ENCODE measurements at regions not wholly inside any gene's neighbourhood (a gene's known extent, or its start where the extent isn't known, plus 50 kb on each side); places are given as distances from the start of the nearest gene placed in this dataset.
A peak's percentile ranks its signal among the peaks of the same experiment; 100 is the strongest.
"Not testable (repeated sequence)": the region's sequence is repeated elsewhere in the genome, so short reads cannot be mapped to it uniquely, and the experiment has no call there.

DNA sequence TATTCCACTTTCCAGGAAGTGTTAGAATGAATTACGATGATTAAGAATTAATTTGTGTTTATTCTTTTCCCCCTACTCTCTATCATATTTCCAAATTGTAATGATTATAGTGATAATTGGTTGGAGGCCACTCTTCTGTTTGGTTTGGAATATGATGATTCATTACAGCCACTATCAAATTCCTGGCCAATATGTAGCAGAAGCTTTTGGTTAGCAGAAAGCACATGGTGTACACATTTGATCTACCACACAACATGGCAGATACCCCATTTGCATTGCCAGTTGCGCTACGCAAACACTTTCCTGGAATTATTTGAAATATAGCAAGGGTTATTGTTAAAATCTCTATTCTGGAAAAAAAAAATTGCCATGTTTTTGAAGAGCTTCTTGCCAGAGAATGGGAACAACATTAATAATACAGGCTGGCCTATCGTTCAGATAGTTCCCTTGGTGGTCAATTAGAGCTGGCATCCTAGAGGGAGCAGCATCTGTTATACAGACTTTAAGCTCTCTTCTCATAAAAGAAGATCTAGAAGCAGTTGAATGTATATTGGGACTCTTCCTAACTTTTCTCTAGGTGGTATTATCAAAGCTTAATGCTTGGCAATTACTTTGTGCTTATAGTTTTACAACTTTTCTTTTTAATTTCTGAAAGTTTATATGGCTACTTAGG is 455.0 kb upstream of the ACTBL2 start:
- peak; percentile 22 for DNase-seq

GRCh38 chr5:57937025-57937424 is 454.4 kb upstream of the ACTBL2 start:
- peak; percentile 29 for DNase-seq

DNA sequence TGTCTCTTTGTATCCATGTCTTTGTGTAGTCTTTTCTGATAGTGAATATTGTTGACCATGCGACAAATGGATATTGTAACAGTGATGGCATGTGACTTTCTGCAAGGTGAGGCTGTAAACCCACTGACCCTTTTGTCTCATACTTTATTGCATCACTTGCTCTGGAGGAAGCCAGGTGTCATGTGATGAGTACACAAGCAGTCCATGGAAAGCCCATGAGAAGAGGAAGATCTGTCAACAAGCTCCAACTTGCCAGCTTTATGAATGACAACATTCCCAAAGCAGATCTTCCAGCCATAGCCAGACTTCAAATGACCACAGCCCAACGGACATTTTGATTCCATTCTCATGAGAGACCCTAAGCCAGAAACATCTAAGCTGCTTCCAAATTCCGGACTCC is 450.1 kb upstream of the ACTBL2 start:
- DNase-seq: no peak

- DNase-seq: no peak
Measured at GRCh38 chr5:57931807-57932206, 449.2 kb upstream of the ACTBL2 start.

- DNase-seq: no peak
Measured at GRCh38 chr5:57931352-57931751, 448.7 kb upstream of the ACTBL2 start.

DNA sequence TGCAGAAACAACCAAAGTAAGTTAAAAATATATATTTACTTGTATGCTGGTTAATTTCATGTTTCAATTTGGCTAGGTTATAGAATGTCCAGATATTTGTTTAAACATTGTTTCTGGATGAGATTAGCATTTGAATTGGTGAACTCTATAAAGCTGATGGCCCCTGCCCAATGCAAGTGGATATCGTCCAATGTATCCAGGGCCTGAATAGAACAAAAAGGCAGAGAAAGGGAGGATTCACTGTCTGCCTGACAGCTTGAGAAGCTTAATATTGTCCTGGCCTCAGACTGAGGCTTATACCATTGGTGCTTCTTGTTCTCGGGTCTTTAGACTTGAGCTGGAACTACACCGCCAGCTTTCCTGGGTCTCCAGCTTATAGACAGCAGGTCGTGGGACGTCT is 446.7 kb upstream of the ACTBL2 start:
- DNase-seq: no peak

- DNase-seq: not testable (repeated sequence)
Measured at GRCh38 chr5:57923094-57923493, 440.5 kb upstream of the ACTBL2 start.

GRCh38 chr5:57917004-57917403 is 434.4 kb upstream of the ACTBL2 start:
- DNase-seq: no peak

DNA sequence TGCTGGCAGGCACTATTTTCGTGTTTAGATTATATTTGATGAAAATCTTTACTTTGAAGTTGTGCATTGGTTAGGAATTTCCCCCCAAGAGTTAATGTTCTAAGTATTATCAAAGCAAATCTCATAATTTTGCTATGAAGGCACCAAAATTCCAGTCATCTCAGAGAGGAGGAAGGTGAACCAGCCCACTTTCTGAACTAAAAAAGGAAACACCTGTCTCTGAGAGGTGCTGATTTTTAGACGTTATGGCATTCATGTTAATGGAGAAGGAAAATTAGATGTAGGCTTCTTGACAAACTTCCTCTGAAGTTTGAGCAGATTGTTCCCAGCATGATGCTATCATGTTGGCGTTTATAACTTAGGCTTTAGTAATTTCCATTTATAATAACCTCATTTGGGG is 432.9 kb upstream of the ACTBL2 start:
- no peak for DNase-seq

- no peak for DNase-seq
Measured at GRCh38 chr5:57911438-57911837, 428.8 kb upstream of the ACTBL2 start.

DNA sequence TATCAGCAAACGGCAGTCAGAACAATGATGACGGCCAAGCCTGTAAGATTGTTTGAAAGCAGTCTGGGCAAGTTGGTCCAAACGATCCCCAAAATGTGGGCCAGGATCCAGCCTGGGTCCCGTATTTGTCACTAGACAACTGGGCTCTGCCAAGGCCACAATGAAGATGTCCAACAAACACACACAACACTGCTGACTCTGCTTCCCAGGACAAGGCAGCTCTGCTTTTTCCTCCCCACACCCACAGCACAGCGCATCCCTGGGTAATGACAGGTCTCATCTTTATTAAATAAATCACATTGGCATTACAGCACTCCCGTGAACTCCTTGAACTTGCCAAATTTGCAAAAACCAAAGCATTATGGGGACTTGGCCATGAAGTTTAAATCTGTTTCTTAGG is 424.1 kb upstream of the ACTBL2 start:
- DNase-seq: no peak

- DNase-seq: no peak
Measured at GRCh38 chr5:57903458-57903857, 420.8 kb upstream of the ACTBL2 start.

- peak; percentile 55 for DNase-seq
Measured at GRCh38 chr5:57902095-57902494, 419.5 kb upstream of the ACTBL2 start.

DNA sequence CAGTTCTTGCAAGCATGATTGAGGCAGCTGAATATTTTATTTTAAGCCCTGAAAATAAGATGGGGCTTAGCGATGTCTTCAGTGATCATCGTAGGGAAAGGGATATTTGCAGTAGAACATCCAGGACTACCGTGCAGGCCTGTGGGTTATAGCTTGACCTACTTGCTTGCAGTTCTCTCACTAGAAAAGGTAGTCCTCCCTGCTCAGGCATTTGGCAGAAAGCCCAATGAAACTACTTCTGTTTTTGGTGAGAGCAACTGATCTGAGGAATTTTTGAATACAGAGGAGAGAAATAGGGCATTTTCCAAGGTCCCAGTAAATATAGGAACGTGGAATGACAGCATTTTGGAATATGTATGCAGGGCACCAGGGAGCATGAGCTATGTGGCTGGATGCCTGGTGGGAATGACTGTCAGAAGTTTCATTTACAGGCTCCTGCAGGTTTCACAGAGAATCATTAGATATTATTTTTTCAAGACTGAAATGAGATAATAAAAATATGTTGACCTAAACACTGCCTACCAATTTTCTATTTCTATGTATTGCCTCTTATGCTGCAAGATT is 417.9 kb upstream of the ACTBL2 start:
- DNase-seq: peak; percentile 25

DNA sequence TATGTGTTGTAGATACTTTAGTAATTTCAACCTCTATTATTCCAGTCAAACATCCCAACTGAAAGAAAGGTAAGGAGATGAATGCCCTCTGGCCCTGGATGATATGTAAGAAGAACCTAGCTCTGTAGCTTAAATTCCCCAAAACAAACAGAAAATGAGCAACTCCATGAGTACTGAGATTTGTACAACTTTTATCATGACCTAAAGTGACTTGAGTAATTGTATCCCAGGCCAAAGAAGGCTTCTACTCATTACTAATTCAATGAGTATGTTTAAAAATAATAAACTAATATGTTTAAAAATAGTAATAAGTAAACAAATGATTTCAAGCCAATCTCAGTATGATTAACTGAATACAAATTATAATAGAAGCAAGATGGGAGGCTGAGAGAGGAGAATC is 414.0 kb upstream of the ACTBL2 start:
- no peak for DNase-seq

GRCh38 chr5:57895766-57896165 is 413.2 kb upstream of the ACTBL2 start:
- peak; percentile 78 for DNase-seq

DNA sequence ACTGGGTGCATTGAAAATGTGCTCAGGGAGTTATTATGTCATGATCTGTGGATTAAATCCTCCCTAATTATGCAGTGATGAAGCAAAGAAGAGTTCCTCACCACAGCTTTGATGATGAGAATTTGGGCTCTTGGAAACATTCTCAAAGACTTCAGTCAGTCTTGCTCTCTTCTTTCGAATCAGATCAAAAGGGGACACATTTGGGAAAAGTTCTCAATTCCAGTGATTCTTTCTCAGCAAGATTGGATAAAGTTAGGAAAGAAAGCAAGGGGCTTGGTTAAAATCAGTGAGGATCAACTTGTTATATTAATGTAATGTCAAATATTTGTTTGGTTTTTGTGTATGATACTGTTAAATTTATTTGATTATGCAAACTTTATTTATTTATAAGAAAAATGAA is 411.3 kb upstream of the ACTBL2 start:
- DNase-seq: no peak

GRCh38 chr5:57891443-57891842 is 408.8 kb upstream of the ACTBL2 start:
- DNase-seq: no peak

- DNase-seq: peak; percentile 81
Measured at GRCh38 chr5:57889558-57889957, 406.9 kb upstream of the ACTBL2 start.

DNA sequence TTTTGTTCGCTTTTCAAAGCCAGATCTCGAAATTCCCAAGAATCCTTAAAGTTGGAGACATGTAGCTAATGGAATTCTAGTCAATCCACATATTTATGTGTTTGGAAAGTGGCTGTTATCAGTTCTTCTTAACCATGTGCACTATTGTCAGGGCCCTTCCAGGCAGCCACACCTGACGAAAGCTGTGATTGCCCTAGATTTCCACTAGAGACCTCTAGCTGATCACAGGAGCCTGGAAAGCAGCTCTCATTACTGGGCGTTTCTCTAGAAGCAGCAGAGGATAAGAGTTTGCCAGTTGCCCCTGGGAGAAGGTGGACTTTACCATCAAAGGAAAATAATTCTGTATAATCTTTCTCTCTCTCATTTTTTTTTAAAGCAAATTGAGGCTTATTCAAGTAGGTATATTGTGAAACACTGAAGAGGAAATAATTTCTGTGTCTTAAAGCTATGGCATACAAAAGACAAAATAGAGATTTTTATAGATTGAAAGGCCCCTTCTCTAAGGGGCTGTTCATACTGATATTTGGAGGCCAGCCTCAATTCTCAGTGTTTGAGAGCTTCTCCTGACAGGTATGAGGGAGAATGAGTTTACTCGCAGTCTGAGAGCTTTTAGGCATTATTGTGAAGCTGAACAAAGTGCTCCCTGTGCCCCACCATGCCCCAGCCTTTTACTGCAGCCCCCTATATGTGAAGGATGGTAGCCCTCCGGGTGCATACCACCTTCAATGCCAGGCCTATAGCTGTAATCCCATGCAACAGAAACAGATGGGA is 405.4 kb upstream of the ACTBL2 start:
- peak; percentile 61 for DNase-seq

DNA sequence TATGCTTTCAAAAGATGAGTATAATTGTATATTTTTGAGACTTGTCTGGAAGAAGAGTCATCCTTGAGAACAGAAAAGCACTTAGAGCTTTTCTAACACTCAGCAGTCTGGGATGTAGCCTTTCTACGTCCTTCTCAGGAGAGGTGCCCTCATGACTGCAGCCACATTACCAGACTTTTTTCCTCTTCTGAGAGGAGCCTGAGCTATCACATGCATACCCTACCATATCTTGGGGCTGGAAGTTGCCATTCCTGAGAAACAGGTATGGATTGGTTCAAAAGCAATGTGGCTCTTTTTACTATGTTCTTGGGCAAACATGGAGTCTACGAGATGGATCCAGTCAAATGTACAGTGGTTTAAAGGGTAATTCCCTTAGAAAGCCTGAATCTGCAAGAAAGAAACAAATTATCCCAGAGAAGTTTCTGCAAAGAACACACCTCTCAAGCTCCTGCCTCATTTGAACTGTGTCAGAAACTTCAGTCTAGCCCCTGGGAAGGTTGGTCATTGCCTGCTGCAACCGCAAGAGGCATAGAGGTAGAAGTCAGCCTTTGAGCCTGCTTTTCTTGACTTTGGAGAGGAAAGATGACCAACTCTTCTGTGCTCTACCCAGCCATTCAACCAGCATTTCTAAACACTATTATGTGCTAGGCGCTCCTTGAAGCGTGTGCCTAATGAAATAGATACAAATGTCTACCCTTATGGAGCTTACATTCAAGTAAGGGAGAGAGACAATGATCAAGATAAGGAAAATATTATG is 401.9 kb upstream of the ACTBL2 start:
- no peak for DNase-seq

GRCh38 chr5:57880216-57880615 is 397.6 kb upstream of the ACTBL2 start:
- DNase-seq: no peak

GRCh38 chr5:57878301-57878722 is 395.7 kb upstream of the ACTBL2 start:
- DNase-seq: no peak
